Chondrocyte (in vitro differentiated cells): ENCODE measurements at regions not wholly inside any gene's neighbourhood (a gene's known extent, or its start where the extent isn't known, plus 50 kb on each side); places are given as distances from the start of the nearest gene placed in this dataset.

Experiments
- DNase-seq: peaks from one replicate; pipeline ENCODE4 v3.0.0; 2021; ENCODE audit warnings: mixed read lengths, low spot score
- H3K27ac Mint-ChIP-seq: one replicate; pipeline ENCODE4 v1.8.0; 2021; ENCODE audit warnings: mild to moderate bottlenecking, moderate library complexity, mixed read lengths; ENCODE audit not compliant: unreplicated experiment
- H3K27me3 Mint-ChIP-seq: 2 replicates; pipeline ENCODE4 v1.8.0; 2021; ENCODE audit warnings: low read depth, mixed read lengths
- H3K36me3 Mint-ChIP-seq: 2 replicates; pipeline ENCODE4 v1.8.0; 2021; ENCODE audit warnings: low read depth, mixed read lengths
- H3K4me1 Mint-ChIP-seq: 2 replicates; pipeline ENCODE4 v1.8.0; 2021; ENCODE audit warnings: low read depth, mild to moderate bottlenecking, mixed read lengths
- H3K4me3 Mint-ChIP-seq: one replicate; pipeline ENCODE4 v1.8.0; 2021; ENCODE audit warnings: mild to moderate bottlenecking, moderate library complexity, mixed read lengths; ENCODE audit not compliant: unreplicated experiment
- H3K9me3 Mint-ChIP-seq: 2 replicates; pipeline ENCODE4 v1.8.0; 2021; ENCODE audit warnings: low read depth, mixed read lengths
- TF ChIP-seq, protein P1 (sequence below): fragments of 200-600 bp; sonication (generic); IDR thresholded peaks from 2 replicates; pipeline ENCODE4 v1.5.0; 2021; ENCODE audit warnings: antibody characterized with exemption, mild to moderate bottlenecking, moderate library complexity

DNA sequence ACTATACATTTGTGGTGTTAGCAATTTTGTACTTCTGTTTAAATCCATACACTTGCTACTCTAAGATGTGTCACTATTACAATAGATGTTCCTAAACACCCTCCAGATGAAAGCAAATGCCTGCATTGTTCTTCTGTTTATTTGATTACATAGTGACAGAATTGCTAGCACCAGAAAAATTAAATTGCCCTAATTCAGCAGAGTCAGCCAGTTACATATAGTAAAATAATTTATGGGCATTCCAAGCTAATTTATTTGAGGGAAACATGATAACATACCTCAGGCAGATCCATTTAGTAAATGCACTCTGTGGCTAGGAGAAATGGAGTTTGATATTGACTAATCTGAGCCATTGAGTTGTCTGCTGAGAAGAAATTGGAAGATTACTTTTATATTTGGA, 347.1 kb upstream of the FSIP2 start:
- no peak overlapping the region for H3K4me3 Mint-ChIP-seq
- no peaks in the 10 kb centered on the region for H3K36me3 Mint-ChIP-seq
- TF ChIP-seq, protein P1, sequence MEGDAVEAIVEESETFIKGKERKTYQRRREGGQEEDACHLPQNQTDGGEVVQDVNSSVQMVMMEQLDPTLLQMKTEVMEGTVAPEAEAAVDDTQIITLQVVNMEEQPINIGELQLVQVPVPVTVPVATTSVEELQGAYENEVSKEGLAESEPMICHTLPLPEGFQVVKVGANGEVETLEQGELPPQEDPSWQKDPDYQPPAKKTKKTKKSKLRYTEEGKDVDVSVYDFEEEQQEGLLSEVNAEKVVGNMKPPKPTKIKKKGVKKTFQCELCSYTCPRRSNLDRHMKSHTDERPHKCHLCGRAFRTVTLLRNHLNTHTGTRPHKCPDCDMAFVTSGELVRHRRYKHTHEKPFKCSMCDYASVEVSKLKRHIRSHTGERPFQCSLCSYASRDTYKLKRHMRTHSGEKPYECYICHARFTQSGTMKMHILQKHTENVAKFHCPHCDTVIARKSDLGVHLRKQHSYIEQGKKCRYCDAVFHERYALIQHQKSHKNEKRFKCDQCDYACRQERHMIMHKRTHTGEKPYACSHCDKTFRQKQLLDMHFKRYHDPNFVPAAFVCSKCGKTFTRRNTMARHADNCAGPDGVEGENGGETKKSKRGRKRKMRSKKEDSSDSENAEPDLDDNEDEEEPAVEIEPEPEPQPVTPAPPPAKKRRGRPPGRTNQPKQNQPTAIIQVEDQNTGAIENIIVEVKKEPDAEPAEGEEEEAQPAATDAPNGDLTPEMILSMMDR: no peak
- H3K27ac Mint-ChIP-seq: no peak overlapping the region
- no peaks in the 10 kb centered on the region for H3K4me1 Mint-ChIP-seq
- no peaks in the 10 kb centered on the region for H3K9me3 Mint-ChIP-seq
- H3K27me3 Mint-ChIP-seq: peaks cover 5% of the 10 kb centered on the region
- DNase-seq: no peak

DNA sequence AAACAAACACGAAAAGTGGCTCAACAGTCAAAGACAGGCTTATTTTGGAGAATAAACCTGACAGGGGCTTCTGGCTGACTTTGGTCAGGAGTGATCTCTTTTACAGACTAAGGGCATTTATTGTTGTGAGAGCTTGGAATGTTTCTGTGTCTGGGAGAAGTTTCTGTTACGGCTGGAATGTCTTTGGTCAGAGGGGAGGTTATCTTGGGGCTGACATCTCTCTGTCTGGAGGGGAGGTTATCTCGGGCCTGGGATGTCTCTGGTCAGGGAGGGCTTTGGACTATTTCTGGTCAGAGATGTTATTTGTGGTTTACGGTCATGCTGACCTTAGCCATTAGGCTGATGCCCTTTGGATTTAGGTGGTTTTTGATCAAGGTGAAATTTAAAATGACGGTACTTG, 345.5 kb upstream of the FSIP2 start:
- Mint-ChIP-seq H3K9me3 (no peaks in the 10 kb centered on the region), H3K27ac (no peak overlapping the region), H3K27me3 (peaks cover 5% of the 10 kb centered on the region), H3K4me1 (no peaks in the 10 kb centered on the region), H3K4me3 (no peak overlapping the region), H3K36me3 (no peaks in the 10 kb centered on the region)
- TF ChIP-seq, protein P1: no peak
- DNase-seq: no peak

- peaks cover 2% of the 10 kb centered on the region for H3K27me3 Mint-ChIP-seq
- H3K27ac Mint-ChIP-seq: no peak overlapping the region
- no peak for DNase-seq
- H3K36me3 Mint-ChIP-seq: no peaks in the 10 kb centered on the region
- H3K4me3 Mint-ChIP-seq: no peak overlapping the region
- H3K9me3 Mint-ChIP-seq: peaks cover 4% of the 10 kb centered on the region
- TF ChIP-seq, protein P1: no peak
- H3K4me1 Mint-ChIP-seq: no peaks in the 10 kb centered on the region
Observed at GRCh38 chr2:185402474-185402873, 336.1 kb upstream of the FSIP2 start.

- peaks cover 4% of the 10 kb centered on the region for H3K9me3 Mint-ChIP-seq
- no peaks in the 10 kb centered on the region for H3K36me3 Mint-ChIP-seq
- DNase-seq: no peak
- no peak overlapping the region for H3K4me3 Mint-ChIP-seq
- no peaks in the 10 kb centered on the region for H3K4me1 Mint-ChIP-seq
- H3K27me3 Mint-ChIP-seq: peaks cover 2% of the 10 kb centered on the region
- H3K27ac Mint-ChIP-seq: no peak overlapping the region
- TF ChIP-seq, protein P1: peak; percentile 22
Observed at GRCh38 chr2:185404578-185404977, 334.0 kb upstream of the FSIP2 start.

- Mint-ChIP-seq H3K4me1 (no peaks in the 10 kb centered on the region), H3K27me3 (no peaks in the 10 kb centered on the region), H3K27ac (no peak overlapping the region), H3K36me3 (no peaks in the 10 kb centered on the region), H3K9me3 (peaks cover 31% of the 10 kb centered on the region), H3K4me3 (no peak overlapping the region)
- no peak for DNase-seq
- TF ChIP-seq, protein P1: no peak
Observed at GRCh38 chr2:185417111-185417510, 321.5 kb upstream of the FSIP2 start.
